NCI-H69 (cell line): ENCODE measurements at regions not wholly inside any gene's neighbourhood (a gene's known extent, or its start where the extent isn't known, plus 50 kb on each side); places are given as distances from the start of the nearest gene placed in this dataset.
"Not testable (repeated sequence)": the region's sequence is repeated elsewhere in the genome, so short reads cannot be mapped to it uniquely, and the experiment has no call there.

Experiments used
- DNase-seq: peaks from one replicate; lab custom pipeline; 2025; lab: John Stamatoyannopoulos, UW

- DNase-seq: no peak
Observed at GRCh38 chr2:82814146-82814545, 1644.9 kb downstream of the SUCLG1 start.

- DNase-seq: no peak
Observed at GRCh38 chr2:82811946-82812345, 1647.1 kb downstream of the SUCLG1 start.

GRCh38 chr2:82803307-82803706 is 1655.8 kb downstream of the SUCLG1 start:
- DNase-seq: no peak

GRCh38 chr2:82797469-82797868 is 1661.6 kb downstream of the SUCLG1 start:
- DNase-seq: no peak

GRCh38 chr2:82796132-82796531 is 1662.9 kb downstream of the SUCLG1 start:
- DNase-seq: no peak

- peak; percentile 40 for DNase-seq
Observed at GRCh38 chr2:82795446-82795845, 1663.6 kb downstream of the SUCLG1 start.

- DNase-seq: peak; percentile 59
Observed at GRCh38 chr2:82793711-82794435, 1665.2 kb downstream of the SUCLG1 start.

GRCh38 chr2:82792316-82792715 is 1666.8 kb downstream of the SUCLG1 start:
- no peak for DNase-seq

GRCh38 chr2:82790206-82791021 is 1668.7 kb downstream of the SUCLG1 start:
- DNase-seq: no peak

- DNase-seq: no peak
Observed at GRCh38 chr2:82789851-82790205, 1669.3 kb downstream of the SUCLG1 start.

GRCh38 chr2:82781176-82781915 is 1677.7 kb downstream of the SUCLG1 start:
- no peak for DNase-seq

- DNase-seq: no peak
Observed at GRCh38 chr2:82780050-82780449, 1679.0 kb downstream of the SUCLG1 start.

- DNase-seq: no peak
Observed at GRCh38 chr2:82752396-82752795, 1706.7 kb downstream of the SUCLG1 start.

GRCh38 chr2:82748653-82749052 is 1710.4 kb downstream of the SUCLG1 start:
- no peak for DNase-seq

- peak; percentile 0 for DNase-seq
Observed at GRCh38 chr2:82740527-82740926, 1718.6 kb downstream of the SUCLG1 start.

GRCh38 chr2:82737965-82738364 is 1721.1 kb downstream of the SUCLG1 start:
- not testable (repeated sequence) for DNase-seq

GRCh38 chr2:82735336-82735735 is 1723.7 kb downstream of the SUCLG1 start:
- no peak for DNase-seq

- DNase-seq: no peak
Observed at GRCh38 chr2:82731824-82732223, 1727.3 kb downstream of the SUCLG1 start.

GRCh38 chr2:82730811-82731210 is 1728.3 kb downstream of the SUCLG1 start:
- no peak for DNase-seq

GRCh38 chr2:82728090-82728489 is 1731.0 kb downstream of the SUCLG1 start:
- no peak for DNase-seq

- no peak for DNase-seq
Observed at GRCh38 chr2:82708681-82709080, 1750.4 kb downstream of the SUCLG1 start.

- no peak for DNase-seq
Observed at GRCh38 chr2:82697231-82697630, 1761.8 kb downstream of the SUCLG1 start.

GRCh38 chr2:82694431-82694830 is 1764.6 kb downstream of the SUCLG1 start:
- DNase-seq: no peak
